ENCODE measurements at regions not wholly inside any gene's neighbourhood (a gene's known extent, or its start where the extent isn't known, plus 50 kb on each side); places are given as distances from the start of the nearest gene placed in this dataset.
"Not testable (repeated sequence)": the region's sequence is repeated elsewhere in the genome, so short reads cannot be mapped to it uniquely, and the experiment has no call there.

- H3K79me2 ChIP-seq (ENCODE audit: insufficient read depth, low read length); H3K4me1 ChIP-seq (ENCODE audit: insufficient read depth, low read length, poor library complexity, severe bottlenecking); H2AFZ ChIP-seq (ENCODE audit: low read length); H3F3A ChIP-seq (ENCODE audit: low read depth); H3K4me2 ChIP-seq (ENCODE audit: low read depth, low read length, poor library complexity, severe bottlenecking); H3K9ac ChIP-seq (ENCODE audit: low read depth, low read length, poor library complexity, severe bottlenecking); H3K4me3 ChIP-seq (ENCODE audit: low read length, poor library complexity, severe bottlenecking); H4K20me1 ChIP-seq (ENCODE audit: insufficient read depth, low read length, poor library complexity, severe bottlenecking); H3K9me3 ChIP-seq (ENCODE audit: insufficient read depth, low read depth, low read length); H3K36me3 ChIP-seq (ENCODE audit: insufficient read depth, low read length); H3K9me2 ChIP-seq (replicated peaks; ENCODE audit: low read depth, low read length); H3K27me3 ChIP-seq (ENCODE audit: insufficient read depth, low read length, poor library complexity, severe bottlenecking): not testable (repeated sequence)
Measured at GRCh38 chr16:22572331-22573224, 61.9 kb downstream of the NPIPB5 start.

GRCh38 chr16:22573225-22573530, 62.5 kb downstream of the NPIPB5 start:
- not testable (repeated sequence) for H3K9ac ChIP-seq (ENCODE audit: low read depth, low read length, poor library complexity, severe bottlenecking); H3K36me3 ChIP-seq (ENCODE audit: insufficient read depth, low read length); H3K4me1 ChIP-seq (ENCODE audit: insufficient read depth, low read length, poor library complexity, severe bottlenecking); H3K79me2 ChIP-seq (ENCODE audit: insufficient read depth, low read length); H3K4me2 ChIP-seq (ENCODE audit: low read depth, low read length, poor library complexity, severe bottlenecking); H3K9me3 ChIP-seq (ENCODE audit: insufficient read depth, low read depth, low read length); H3K27me3 ChIP-seq (ENCODE audit: insufficient read depth, low read length, poor library complexity, severe bottlenecking); H3F3A ChIP-seq (ENCODE audit: low read depth); H4K20me1 ChIP-seq (ENCODE audit: insufficient read depth, low read length, poor library complexity, severe bottlenecking); H2AFZ ChIP-seq (ENCODE audit: low read length); H3K9me2 ChIP-seq (replicated peaks; ENCODE audit: low read depth, low read length); H3K4me3 ChIP-seq (ENCODE audit: low read length, poor library complexity, severe bottlenecking)

- not testable (repeated sequence) for H4K20me1 ChIP-seq (ENCODE audit: insufficient read depth, low read length, poor library complexity, severe bottlenecking); H3K9ac ChIP-seq (ENCODE audit: low read depth, low read length, poor library complexity, severe bottlenecking); H2AFZ ChIP-seq (ENCODE audit: low read length); H3F3A ChIP-seq (ENCODE audit: low read depth); H3K36me3 ChIP-seq (ENCODE audit: insufficient read depth, low read length); H3K79me2 ChIP-seq (ENCODE audit: insufficient read depth, low read length); H3K27me3 ChIP-seq (ENCODE audit: insufficient read depth, low read length, poor library complexity, severe bottlenecking); H3K4me2 ChIP-seq (ENCODE audit: low read depth, low read length, poor library complexity, severe bottlenecking); H3K4me3 ChIP-seq (ENCODE audit: low read length, poor library complexity, severe bottlenecking); H3K9me3 ChIP-seq (ENCODE audit: insufficient read depth, low read depth, low read length); H3K4me1 ChIP-seq (ENCODE audit: insufficient read depth, low read length, poor library complexity, severe bottlenecking); H3K9me2 ChIP-seq (replicated peaks; ENCODE audit: low read depth, low read length)
Measured at GRCh38 chr16:22576506-22576905, 65.8 kb downstream of the NPIPB5 start.

GRCh38 chr16:22583195-22583594, 72.5 kb downstream of the NPIPB5 start:
- H3F3A ChIP-seq (ENCODE audit: low read depth); H3K4me2 ChIP-seq (ENCODE audit: low read depth, low read length, poor library complexity, severe bottlenecking); H3K9ac ChIP-seq (ENCODE audit: low read depth, low read length, poor library complexity, severe bottlenecking); H2AFZ ChIP-seq (ENCODE audit: low read length); H3K4me1 ChIP-seq (ENCODE audit: insufficient read depth, low read length, poor library complexity, severe bottlenecking); H3K27me3 ChIP-seq (ENCODE audit: insufficient read depth, low read length, poor library complexity, severe bottlenecking); H3K9me3 ChIP-seq (ENCODE audit: insufficient read depth, low read depth, low read length); H3K9me2 ChIP-seq (replicated peaks; ENCODE audit: low read depth, low read length); H3K4me3 ChIP-seq (ENCODE audit: low read length, poor library complexity, severe bottlenecking); H3K36me3 ChIP-seq (ENCODE audit: insufficient read depth, low read length); H4K20me1 ChIP-seq (ENCODE audit: insufficient read depth, low read length, poor library complexity, severe bottlenecking); H3K79me2 ChIP-seq (ENCODE audit: insufficient read depth, low read length): not testable (repeated sequence)

GRCh38 chr16:22584459-22584858, 73.8 kb downstream of the NPIPB5 start:
- H2AFZ ChIP-seq (ENCODE audit: low read length); H3K9ac ChIP-seq (ENCODE audit: low read depth, low read length, poor library complexity, severe bottlenecking); H3K4me2 ChIP-seq (ENCODE audit: low read depth, low read length, poor library complexity, severe bottlenecking); H3F3A ChIP-seq (ENCODE audit: low read depth); H4K20me1 ChIP-seq (ENCODE audit: insufficient read depth, low read length, poor library complexity, severe bottlenecking); H3K27me3 ChIP-seq (ENCODE audit: insufficient read depth, low read length, poor library complexity, severe bottlenecking); H3K4me1 ChIP-seq (ENCODE audit: insufficient read depth, low read length, poor library complexity, severe bottlenecking); H3K9me3 ChIP-seq (ENCODE audit: insufficient read depth, low read depth, low read length); H3K36me3 ChIP-seq (ENCODE audit: insufficient read depth, low read length); H3K9me2 ChIP-seq (replicated peaks; ENCODE audit: low read depth, low read length); H3K4me3 ChIP-seq (ENCODE audit: low read length, poor library complexity, severe bottlenecking); H3K79me2 ChIP-seq (ENCODE audit: insufficient read depth, low read length): not testable (repeated sequence)

- H4K20me1 ChIP-seq (ENCODE audit: insufficient read depth, low read length, poor library complexity, severe bottlenecking); H3K27me3 ChIP-seq (ENCODE audit: insufficient read depth, low read length, poor library complexity, severe bottlenecking); H3F3A ChIP-seq (ENCODE audit: low read depth); H3K79me2 ChIP-seq (ENCODE audit: insufficient read depth, low read length); H3K36me3 ChIP-seq (ENCODE audit: insufficient read depth, low read length); H3K9me2 ChIP-seq (replicated peaks; ENCODE audit: low read depth, low read length); H3K4me2 ChIP-seq (ENCODE audit: low read depth, low read length, poor library complexity, severe bottlenecking); H3K4me1 ChIP-seq (ENCODE audit: insufficient read depth, low read length, poor library complexity, severe bottlenecking); H3K9ac ChIP-seq (ENCODE audit: low read depth, low read length, poor library complexity, severe bottlenecking); H3K4me3 ChIP-seq (ENCODE audit: low read length, poor library complexity, severe bottlenecking); H2AFZ ChIP-seq (ENCODE audit: low read length); H3K9me3 ChIP-seq (ENCODE audit: insufficient read depth, low read depth, low read length): not testable (repeated sequence)
Measured at GRCh38 chr16:22584941-22585340, 74.2 kb downstream of the NPIPB5 start.

- not testable (repeated sequence) for H2AFZ ChIP-seq (ENCODE audit: low read length); H3K4me1 ChIP-seq (ENCODE audit: insufficient read depth, low read length, poor library complexity, severe bottlenecking); H3K4me3 ChIP-seq (ENCODE audit: low read length, poor library complexity, severe bottlenecking); H4K20me1 ChIP-seq (ENCODE audit: insufficient read depth, low read length, poor library complexity, severe bottlenecking); H3K79me2 ChIP-seq (ENCODE audit: insufficient read depth, low read length); H3F3A ChIP-seq (ENCODE audit: low read depth); H3K9ac ChIP-seq (ENCODE audit: low read depth, low read length, poor library complexity, severe bottlenecking); H3K4me2 ChIP-seq (ENCODE audit: low read depth, low read length, poor library complexity, severe bottlenecking); H3K36me3 ChIP-seq (ENCODE audit: insufficient read depth, low read length); H3K9me2 ChIP-seq (replicated peaks; ENCODE audit: low read depth, low read length); H3K27me3 ChIP-seq (ENCODE audit: insufficient read depth, low read length, poor library complexity, severe bottlenecking); H3K9me3 ChIP-seq (ENCODE audit: insufficient read depth, low read depth, low read length)
Measured at GRCh38 chr16:22585431-22585830, 74.7 kb downstream of the NPIPB5 start.

Measured in Loucy (cell line).